GDM1 (cell line): ENCODE measurements at regions not wholly inside any gene's neighbourhood (a gene's known extent, or its start where the extent isn't known, plus 50 kb on each side); places are given as distances from the start of the nearest gene placed in this dataset.

ENCODE experiments used
- DNase-seq: peaks from one replicate; lab custom pipeline; 2025; lab: John Stamatoyannopoulos, UW

DNA sequence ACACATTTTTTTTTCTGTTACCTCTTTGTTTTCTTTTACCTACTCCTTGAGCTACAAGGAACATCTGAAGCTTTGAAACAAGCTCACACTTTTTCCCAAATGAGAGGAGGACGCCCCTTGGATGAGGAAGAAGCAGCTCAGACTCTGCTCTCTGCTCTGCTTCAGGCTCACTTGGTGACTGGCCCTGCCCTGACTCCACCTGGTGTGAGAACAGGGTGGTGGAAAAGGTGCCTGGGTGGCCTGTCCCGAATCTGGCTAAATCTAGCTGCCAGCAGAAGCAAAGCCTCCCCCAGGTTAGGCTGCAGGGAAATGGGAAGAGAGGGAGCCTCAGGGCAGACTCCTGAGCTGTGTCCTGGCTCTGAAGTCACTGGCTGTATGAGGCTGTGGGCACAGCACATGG is 68.0 kb upstream of the CEACAM8 start:
- no peak for DNase-seq

DNA sequence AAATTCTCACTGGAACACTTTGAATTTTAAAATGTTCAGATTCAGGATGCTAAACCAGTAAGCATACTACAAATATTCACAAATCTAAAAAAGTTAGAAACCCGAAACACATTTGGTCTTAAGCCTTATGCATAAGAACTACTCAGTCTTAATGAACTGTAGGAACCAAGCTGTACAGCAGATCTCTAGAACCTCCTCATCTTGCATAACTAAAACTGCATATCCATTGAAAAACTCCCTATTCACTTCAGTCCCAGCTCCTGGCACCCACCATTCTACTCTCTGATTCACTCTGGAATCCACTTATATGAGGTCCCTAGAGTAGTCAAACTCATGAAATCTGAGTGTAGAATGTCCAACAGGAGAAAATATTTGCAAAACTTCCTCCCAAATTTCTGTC is 65.6 kb upstream of the CEACAM8 start:
- DNase-seq = no peak

DNA sequence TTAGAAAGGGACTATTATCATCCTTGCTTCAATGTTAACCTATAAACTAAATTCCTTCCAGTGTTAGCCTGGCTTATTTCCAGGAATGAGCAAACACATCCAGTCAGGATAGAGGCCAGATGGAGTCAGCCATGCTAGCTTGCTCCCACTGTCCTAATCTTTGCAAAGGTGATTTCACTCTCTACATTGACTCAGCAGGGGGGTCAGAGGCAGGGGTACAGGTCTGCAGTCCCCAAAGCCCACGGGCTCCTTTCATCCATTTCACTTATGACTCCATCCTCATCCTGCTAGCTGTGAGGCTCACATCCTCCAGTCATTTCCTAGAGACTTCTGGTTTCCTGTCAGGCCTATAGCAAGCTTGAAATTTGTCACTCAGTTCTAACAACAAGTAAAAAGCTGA is 63.4 kb upstream of the CEACAM8 start:
- DNase-seq = peak; percentile 1

DNA sequence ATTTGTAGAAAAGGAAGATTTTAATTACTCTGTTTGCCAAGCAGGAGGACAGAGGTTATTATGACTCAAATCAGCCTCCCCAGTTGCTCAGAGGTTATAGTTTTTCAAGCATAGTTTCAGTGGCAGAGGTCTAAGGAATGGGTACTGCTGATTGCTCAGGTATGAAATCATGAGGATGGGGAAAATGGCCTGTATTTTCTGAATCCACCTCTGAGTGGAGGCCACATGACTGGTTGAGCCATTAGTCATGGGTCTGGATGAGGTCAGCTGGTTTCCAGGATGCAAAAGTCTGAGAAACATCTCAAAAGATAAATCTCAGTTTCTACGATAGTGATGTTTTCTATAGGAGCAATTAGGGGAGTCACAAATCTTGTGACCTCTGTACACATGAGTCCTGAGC is 62.8 kb upstream of the CEACAM8 start:
- no peak for DNase-seq

DNA sequence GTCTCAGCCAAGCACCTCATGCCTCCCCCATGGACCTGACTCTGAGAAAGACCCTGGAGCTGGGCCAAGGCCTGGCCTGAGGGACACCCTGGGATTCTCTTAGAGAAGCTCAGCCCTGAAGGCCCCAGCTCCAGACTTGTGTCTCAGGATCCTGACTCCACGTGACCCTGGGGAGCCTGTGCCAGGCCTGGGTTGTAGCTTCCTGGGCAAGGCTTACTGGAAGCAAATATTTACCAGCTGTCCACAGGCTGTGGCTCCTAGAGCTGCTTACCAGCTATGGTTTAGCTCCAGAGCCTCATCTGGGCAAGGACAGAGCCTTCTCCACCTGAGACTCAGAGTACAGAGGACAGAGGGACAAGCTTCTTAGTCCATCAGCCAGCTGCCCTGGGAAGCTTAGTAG is 61.0 kb upstream of the CEACAM8 start:
- DNase-seq = no peak

DNA sequence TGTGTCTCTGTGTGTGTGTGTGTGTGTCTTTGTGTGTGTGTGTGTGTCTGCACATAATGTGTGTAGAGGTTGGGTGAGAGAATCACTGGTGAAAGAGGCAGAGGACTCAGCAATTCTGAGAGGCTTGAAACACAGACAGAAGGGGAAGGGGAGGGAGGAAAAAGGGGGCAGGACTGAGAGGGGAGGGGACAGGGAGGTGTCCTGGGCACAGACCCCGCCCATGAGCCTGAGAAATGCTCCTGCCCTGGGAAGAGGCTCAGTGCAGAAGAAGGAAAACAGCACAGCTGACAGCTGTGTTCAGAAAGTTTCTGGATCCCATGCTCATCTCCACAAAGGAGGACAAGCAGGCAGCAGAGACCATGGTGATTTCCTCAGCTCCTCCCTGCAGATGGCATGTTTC is 59.1 kb upstream of the CEACAM8 start:
- no peak for DNase-seq

DNA sequence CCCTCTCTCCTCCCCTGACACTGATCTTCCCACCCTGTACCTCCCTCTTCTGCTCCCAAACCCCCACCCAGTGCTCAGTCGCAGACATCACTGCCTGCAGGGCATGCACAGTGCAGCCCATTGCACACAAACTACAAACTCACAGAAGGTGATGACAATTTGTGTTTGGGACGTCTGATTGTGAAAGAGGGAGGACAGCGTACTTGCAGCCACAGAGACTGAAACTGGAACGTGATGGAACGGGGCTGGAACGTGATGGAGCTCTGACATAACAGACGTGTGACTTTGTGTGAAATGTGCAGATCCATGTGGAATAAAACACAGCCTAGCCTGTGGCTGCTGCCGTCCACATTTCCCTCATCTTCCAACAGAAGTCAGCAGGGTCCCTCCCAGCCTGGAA is 57.3 kb upstream of the CEACAM8 start:
- no peak for DNase-seq
